ENCODE measurements at regions not wholly inside any gene's neighbourhood (a gene's known extent, or its start where the extent isn't known, plus 50 kb on each side); places are given as distances from the start of the nearest gene placed in this dataset.

- H3K4me3 ChIP-seq (ENCODE audit: extremely low read depth in 1 of 4, insufficient read depth in 2 of 4, low read depth in 3 of 4, low read length in 4 of 4), result no peak overlapping the region
- ChIA-PET POLR2A (ENCODE audit: partially characterized antibody) (no interaction called here), CTCF (ENCODE audit: partially characterized antibody) (no interaction called here)
- H3K79me2 ChIP-seq (ENCODE audit: control insufficient read depth in 1 of 2, insufficient read depth in 2 of 2, low read length in 2 of 2), result no peaks in the 10 kb centered on the region
- no peak overlapping the region for H3K56ac ChIP-seq (replicated peaks; ENCODE audit: insufficient read length, low read depth, low read length)
- H2BK15ac ChIP-seq (ENCODE audit: low read length), result no peak overlapping the region
- H2AFZ ChIP-seq (ENCODE audit: low read length), result no peak overlapping the region
- H2BK5ac ChIP-seq (ENCODE audit: low read depth, low read length), result no peak overlapping the region
- no peak overlapping the region for H2BK20ac ChIP-seq (ENCODE audit: low read length)
- no peak for FAIRE-seq
- no peak overlapping the region for H2BK12ac ChIP-seq (ENCODE audit: low read depth, low read length)
- no peak overlapping the region for H3K4ac ChIP-seq (replicated peaks; ENCODE audit: insufficient read length, low read depth, low read length)
- no peak overlapping the region for H3K4me2 ChIP-seq (ENCODE audit: insufficient read depth in 1 of 2, low read depth in 2 of 2, low read length in 2 of 2)
- no peak overlapping the region for H2AK5ac ChIP-seq (ENCODE audit: low read depth, low read length)
- H2BK120ac ChIP-seq (replicated peaks; ENCODE audit: low read depth, low read length), result no peak overlapping the region
- H3K27ac ChIP-seq (ENCODE audit: low read depth, low read length), result no peak overlapping the region
- no peaks in the 10 kb centered on the region for H3K79me1 ChIP-seq (ENCODE audit: low read depth, low read length)
- H3K23ac ChIP-seq (ENCODE audit: insufficient read length), result no peak overlapping the region
- no peak overlapping the region for H3K14ac ChIP-seq (ENCODE audit: insufficient read length)
- H4K5ac ChIP-seq (ENCODE audit: insufficient read length, low read depth, low read length), result no peak overlapping the region
- H3K9ac ChIP-seq (replicated peaks in 1 of 4; ENCODE audit: extremely low read depth in 1 of 4, low read depth in 3 of 4, low read length in 3 of 4), result no peak overlapping the region
- H3K23me2 ChIP-seq (ENCODE audit: low read depth, low read length), result no peaks in the 10 kb centered on the region
- H4K8ac ChIP-seq (ENCODE audit: extremely low read depth, insufficient read depth, low read length), result no peak overlapping the region
- no peak overlapping the region for H3K18ac ChIP-seq (ENCODE audit: extremely low read depth, low read length)
- no peaks in the 10 kb centered on the region for H3K36me3 ChIP-seq (ENCODE audit: control insufficient read depth in 2 of 4, insufficient read depth in 4 of 4, low read length in 3 of 4)
- H3K9me3 ChIP-seq (ENCODE audit: insufficient read depth in 2 of 2, low read depth in 1 of 2, low read length in 1 of 2), result no peaks in the 10 kb centered on the region
- H3K27me3 ChIP-seq (replicated peaks in 1 of 4; ENCODE audit: control insufficient read depth in 3 of 4, extremely low read depth in 1 of 4, insufficient read depth in 3 of 4, low read length in 3 of 4), result no peaks in the 10 kb centered on the region
- no peaks in the 10 kb centered on the region for H3K4me1 ChIP-seq (replicated peaks in 1 of 4; ENCODE audit: control insufficient read depth in 3 of 4, insufficient read depth in 4 of 4, low read length in 3 of 4)
- no peaks in the 10 kb centered on the region for H4K20me1 ChIP-seq (replicated peaks in 1 of 2; ENCODE audit: control insufficient read depth in 1 of 2, insufficient read depth in 2 of 2, low read length in 2 of 2)
- no peak overlapping the region for H4K91ac ChIP-seq (replicated peaks; ENCODE audit: insufficient read length, low read length)
- WGBS, 2 experiments (ENCODE audit: extremely low coverage in 1 of 2, insufficient coverage in 1 of 2, insufficient read length in 1 of 2, insufficient replicate concordance in 2 of 2, low coverage in 1 of 2, low lambda C conversion rate in 2 of 2, missing lambda C conversion rate in 1 of 2), result 93% methylated on average over 3 of the region's 3 CpGs; no CpG with 5 or more reads in 1 of the 2 experiments
- no peak for DNase-seq (ENCODE audit: low read depth in 1 of 2, low spot score in 2 of 2)
- TF ChIP-seq RBBP5 (IDR thresholded peaks at IDR 0.05; ENCODE audit: borderline replicate concordance, low read depth, low read length) (no peak), GTF2F1 (IDR thresholded peaks at IDR 0.05; ENCODE audit: borderline replicate concordance, low read depth, low read length) (no peak), KDM5A (IDR thresholded peaks at IDR 0.05; ENCODE audit: low read length) (no peak), POLR2A (IDR thresholded peaks at IDR 0.05; ENCODE audit: control extremely low read depth in 1 of 2, low read depth in 2 of 2, low read length in 2 of 2) (no peak), TEAD4 (IDR thresholded peaks at IDR 0.05; ENCODE audit: low read depth, low read length) (no peak), SP2 (IDR thresholded peaks at IDR 0.05; ENCODE audit: low read length) (no peak), CREB1 (IDR thresholded peaks at IDR 0.05) (no peak)
Measured at GRCh38 chr10:108454224-108454623, 1289.7 kb upstream of the SORCS1 start.
